ENCODE measurements at regions not wholly inside any gene's neighbourhood (a gene's known extent, or its start where the extent isn't known, plus 50 kb on each side); places are given as distances from the start of the nearest gene placed in this dataset.
"Not testable (repeated sequence)": the region's sequence is repeated elsewhere in the genome, so short reads cannot be mapped to it uniquely, and the experiment has no call there.

DNA sequence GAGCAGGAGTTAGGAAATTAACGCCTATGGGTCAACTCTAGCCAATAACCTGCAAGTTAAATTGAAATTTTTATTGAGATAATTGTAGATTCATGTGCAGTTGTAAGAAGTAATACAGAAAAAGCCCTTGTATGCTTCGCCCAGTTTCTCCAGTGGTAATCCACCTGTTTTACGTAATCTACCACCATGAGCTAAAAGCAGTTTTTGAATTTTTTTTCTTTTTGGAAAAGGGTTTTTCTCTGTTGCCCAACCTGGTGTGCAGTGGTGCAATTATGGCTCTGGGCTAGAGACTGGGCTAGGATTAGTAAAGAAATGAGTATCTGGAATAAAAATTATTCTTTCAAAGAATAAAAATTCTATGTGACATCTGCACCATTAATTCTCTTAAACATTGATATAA is 116.2 kb downstream of the ZFP64 start:
- no peak overlapping the region for H3K4me3 ChIP-seq (ENCODE audit: low read depth, low read length)
- TF ChIP-seq CTCF (IDR thresholded peaks at IDR 0.05; ENCODE audit: insufficient read depth, low read length): no peak

GRCh38 chr20:52071136-52071535 is 120.4 kb downstream of the ZFP64 start:
- H3K4me3 ChIP-seq (ENCODE audit: low read depth, low read length): no peak overlapping the region
- TF ChIP-seq CTCF (IDR thresholded peaks at IDR 0.05; ENCODE audit: insufficient read depth, low read length): no peak
- no peak for DNase-seq (ENCODE audit: low read depth)

More for the DNA sequence above, 116.2 kb downstream of the ZFP64 start:
- DNase-seq (ENCODE audit: low read depth): no peak

DNA sequence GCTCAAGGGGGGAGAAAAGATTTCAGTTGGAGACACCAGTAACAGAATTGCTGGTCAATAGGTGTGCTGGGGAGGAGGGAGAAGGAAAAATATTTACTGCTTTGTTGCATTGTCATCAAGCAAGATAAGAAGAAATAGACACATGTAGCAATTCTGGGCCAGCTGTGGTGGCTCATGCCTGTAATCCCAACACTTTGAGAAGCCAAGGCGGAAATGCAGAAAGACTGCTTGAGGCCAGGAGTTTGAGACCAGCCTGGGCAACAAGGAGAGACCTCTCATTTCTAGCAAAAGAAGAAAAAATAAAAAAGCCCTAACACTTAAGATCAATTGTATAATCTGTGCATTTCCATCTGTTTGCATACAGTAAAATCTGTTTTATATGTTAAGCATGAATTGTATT is 126.6 kb downstream of the ZFP64 start:
- TF ChIP-seq CTCF (IDR thresholded peaks at IDR 0.05; ENCODE audit: insufficient read depth, low read length): no peak

GRCh38 chr20:52062452-52063209 is 128.9 kb downstream of the ZFP64 start:
- no peak for DNase-seq (ENCODE audit: low read depth)
- no peak overlapping the region for H3K4me3 ChIP-seq (ENCODE audit: low read depth, low read length)
- no peak for TF ChIP-seq CTCF (IDR thresholded peaks at IDR 0.05; ENCODE audit: insufficient read depth, low read length)

More for the DNA sequence above, 126.6 kb downstream of the ZFP64 start:
- DNase-seq (ENCODE audit: low read depth): no peak
- H3K4me3 ChIP-seq (ENCODE audit: low read depth, low read length): no peak overlapping the region

- peak; percentile 34 for TF ChIP-seq CTCF (IDR thresholded peaks at IDR 0.05; ENCODE audit: insufficient read depth, low read length)
- no peak overlapping the region for H3K4me3 ChIP-seq (ENCODE audit: low read depth, low read length)
- DNase-seq (ENCODE audit: low read depth): peak; percentile 25
Observed at GRCh38 chr20:52060794-52061714, 130.5 kb downstream of the ZFP64 start.

DNA sequence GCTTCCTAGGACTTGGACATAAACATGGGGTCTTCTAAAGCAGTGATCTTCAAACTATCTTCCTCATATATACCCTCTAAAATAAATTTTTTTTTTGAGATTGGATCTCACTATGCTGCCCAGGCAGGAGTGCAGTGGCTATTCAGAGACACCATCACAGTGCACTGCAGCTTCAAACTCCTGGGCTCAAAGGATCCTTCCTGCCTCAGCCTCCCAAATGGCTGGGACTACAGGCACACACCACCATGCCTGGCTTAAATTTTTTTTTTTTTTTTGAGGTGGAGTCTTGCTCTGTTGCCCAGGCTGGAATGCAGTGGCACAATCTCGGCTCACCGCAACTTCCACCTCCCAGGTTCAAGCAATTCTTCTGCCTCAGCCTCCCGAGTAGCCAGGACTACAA is 134.4 kb downstream of the ZFP64 start:
- H3K4me3 ChIP-seq (ENCODE audit: low read depth, low read length); DNase-seq (ENCODE audit: low read depth): not testable (repeated sequence)
